Ovary (tissue), 7 donors: ENCODE measurements at regions not wholly inside any gene's neighbourhood (a gene's known extent, or its start where the extent isn't known, plus 50 kb on each side); places are given as distances from the start of the nearest gene placed in this dataset.

Experiments
- DNase-seq, 5 donors: peaks; one replicate each; pipeline ENCODE4 v3.0.0-alpha.2; 2019 to 2020
- H3K27ac ChIP-seq, 2 donors: fragments of 200-600 bp; one replicate each; pipeline versions ENCODE4 v1.5.1 to v1.8.0; 2019 to 2022
- H3K27me3 ChIP-seq: fragments of 200-600 bp; one replicate; pipeline ENCODE4 v1.8.0; 2022
- H3K36me3 ChIP-seq: fragments of 200-600 bp; sonication (generic); one replicate; pipeline ENCODE4 v1.5.1; 2019
- H3K4me1 ChIP-seq: one replicate; pipeline ENCODE4 v1.8.1; 2013; ENCODE audit warnings: mild to moderate bottlenecking, moderate library complexity; ENCODE audit not compliant: insufficient read depth
- H3K4me3 ChIP-seq: fragments of 200-600 bp; sonication (generic); one replicate; pipeline ENCODE4 v1.5.1; 2017
- H3K9me3 ChIP-seq, 2 donors: fragments of 200-600 bp in 1 of 2; sonication (generic) in 1 of 2; one replicate each; pipeline versions ENCODE4 v1.5.1 to v1.8.1; 2013 to 2019; ENCODE audit warnings: mild to moderate bottlenecking in 1 of 2, moderate library complexity in 1 of 2
- EP300 ChIP-seq: sonication (generic); formaldehyde crosslinking; IDR thresholded peaks from one replicate; pipeline ENCODE4 v1.6.1; 2017; ENCODE audit warnings: antibody characterized with exemption
- POLR2A ChIP-seq: fragments of 450-650 bp; IDR thresholded peaks from one replicate; pipeline ENCODE4 v1.6.1; 2017; ENCODE audit warnings: antibody characterized with exemption, mild to moderate bottlenecking, moderate library complexity
- WGBS, 3 donors: extraction: QIAGEN DNeasy Blood & Tissue Kit in 1 of 3; methylation state at CpG; one replicate each; pipeline versions ENCODE4 v1.1.5 to v1.1.7; 2013 to 2017; 5-methylcytosine and 5-hydroxymethylcytosine counted together
- intact Hi-C, 4 donors: fragments of 100-400 bp; cut with DNase I; formaldehyde crosslinking; loops; one replicate each; pipeline versions ENCODE4 v1.11.0 to v1.15.1; 2022 to 2023
- TF ChIP-seq, protein P1 (sequence below), 3 donors: fragments of 450-650 bp in 2 of 3; fragments of 200-600 bp in 1 of 3; IDR thresholded peaks; one replicate each; pipeline versions ENCODE4 v1.5.1 to v1.8.0; 2016 to 2022; ENCODE audit warnings: antibody characterized with exemption in 3 of 3, mild to moderate bottlenecking in 1 of 3
- donor health status: DM: no; HTN: no; CAD: no; lungs with moderate emphysema.
- donor health status: DM: no; HTN: no; CAD: no.
- donor health status: Bipolar disorder and iron deficiency.
- donor health status: DM: no; HTN: no; CAD: no.
- donor health status: DM: yes; HTN: yes; CAD: no.

DNA sequence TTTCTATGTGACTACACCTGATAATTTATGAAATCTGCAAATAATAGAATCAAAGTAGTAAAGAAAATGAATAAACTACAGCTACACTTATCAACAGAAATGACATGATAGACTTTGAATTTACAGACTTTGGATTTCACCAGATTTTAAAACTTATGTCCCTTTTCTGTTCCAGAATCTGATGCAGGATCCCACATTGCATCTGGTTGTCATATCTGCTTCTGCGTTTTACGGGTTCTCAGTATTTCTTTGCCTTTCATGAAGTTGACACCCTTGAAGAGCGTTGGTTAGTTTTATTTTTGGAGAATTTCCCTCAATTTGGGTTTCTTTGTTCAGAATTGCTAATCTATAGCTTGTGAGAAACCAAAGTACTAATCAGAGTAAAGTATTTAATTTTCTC lies 174.9 kb upstream of the ADCY2 start:
- H3K27me3 ChIP-seq = no peaks in the 10 kb centered on the region
- intact Hi-C loops = no loop called here

DNA sequence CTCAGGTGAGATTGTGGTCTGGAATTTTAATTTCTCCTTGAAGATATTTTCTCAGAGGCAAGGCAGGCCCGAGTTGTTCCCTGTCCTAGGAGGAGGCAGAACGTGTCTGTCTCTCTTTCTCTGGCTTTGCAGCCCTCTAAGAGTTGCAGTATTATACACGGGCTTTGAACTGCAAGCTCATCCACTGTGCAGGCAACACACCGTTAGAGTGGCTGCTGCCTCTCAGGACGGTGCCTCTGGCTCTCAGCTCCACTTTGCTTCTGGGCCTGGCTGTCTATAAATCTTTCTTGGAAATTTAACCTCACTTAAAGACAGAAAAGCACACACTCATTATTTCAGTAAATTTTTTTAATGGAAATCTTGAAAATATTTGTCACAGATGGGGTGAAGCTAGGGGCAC lies 170.1 kb upstream of the ADCY2 start:
- Histone ChIP-seq H3K9me3 (peaks cover 0 to 5% of the 10 kb centered on the region in 2 donors), H3K4me1 (no peaks in the 10 kb centered on the region), H3K27me3 (no peaks in the 10 kb centered on the region), H3K36me3 (no peaks in the 10 kb centered on the region), H3K27ac (no peak overlapping the region), H3K4me3 (no peak overlapping the region)
- 51 to 56% (median 54%) methylated on average over 5 of the region's 5 CpGs for WGBS, 3 donors
- TF ChIP-seq, protein P1, sequence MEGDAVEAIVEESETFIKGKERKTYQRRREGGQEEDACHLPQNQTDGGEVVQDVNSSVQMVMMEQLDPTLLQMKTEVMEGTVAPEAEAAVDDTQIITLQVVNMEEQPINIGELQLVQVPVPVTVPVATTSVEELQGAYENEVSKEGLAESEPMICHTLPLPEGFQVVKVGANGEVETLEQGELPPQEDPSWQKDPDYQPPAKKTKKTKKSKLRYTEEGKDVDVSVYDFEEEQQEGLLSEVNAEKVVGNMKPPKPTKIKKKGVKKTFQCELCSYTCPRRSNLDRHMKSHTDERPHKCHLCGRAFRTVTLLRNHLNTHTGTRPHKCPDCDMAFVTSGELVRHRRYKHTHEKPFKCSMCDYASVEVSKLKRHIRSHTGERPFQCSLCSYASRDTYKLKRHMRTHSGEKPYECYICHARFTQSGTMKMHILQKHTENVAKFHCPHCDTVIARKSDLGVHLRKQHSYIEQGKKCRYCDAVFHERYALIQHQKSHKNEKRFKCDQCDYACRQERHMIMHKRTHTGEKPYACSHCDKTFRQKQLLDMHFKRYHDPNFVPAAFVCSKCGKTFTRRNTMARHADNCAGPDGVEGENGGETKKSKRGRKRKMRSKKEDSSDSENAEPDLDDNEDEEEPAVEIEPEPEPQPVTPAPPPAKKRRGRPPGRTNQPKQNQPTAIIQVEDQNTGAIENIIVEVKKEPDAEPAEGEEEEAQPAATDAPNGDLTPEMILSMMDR (IDR thresholded peaks at IDR 0.05) = no peak
- TF ChIP-seq EP300 (no peak), POLR2A (no peak)
- DNase-seq = no peak
- intact Hi-C loops = no loop called here

More for the DNA sequence above, 174.9 kb upstream of the ADCY2 start:
- Histone ChIP-seq H3K4me1 (no peaks in the 10 kb centered on the region), H3K36me3 (no peaks in the 10 kb centered on the region), H3K9me3 (no peaks in the 10 kb centered on the region), H3K27ac (no peak overlapping the region), H3K4me3 (no peak overlapping the region)
- DNase-seq = no peak
- WGBS, 3 donors = 85 to 91% (median 89%) methylated on average over 3 of the region's 3 CpGs
- TF ChIP-seq POLR2A = no peak
- TF ChIP-seq, protein P1 (IDR thresholded peaks at IDR 0.05) = no peak
- no peak for TF ChIP-seq EP300

DNA sequence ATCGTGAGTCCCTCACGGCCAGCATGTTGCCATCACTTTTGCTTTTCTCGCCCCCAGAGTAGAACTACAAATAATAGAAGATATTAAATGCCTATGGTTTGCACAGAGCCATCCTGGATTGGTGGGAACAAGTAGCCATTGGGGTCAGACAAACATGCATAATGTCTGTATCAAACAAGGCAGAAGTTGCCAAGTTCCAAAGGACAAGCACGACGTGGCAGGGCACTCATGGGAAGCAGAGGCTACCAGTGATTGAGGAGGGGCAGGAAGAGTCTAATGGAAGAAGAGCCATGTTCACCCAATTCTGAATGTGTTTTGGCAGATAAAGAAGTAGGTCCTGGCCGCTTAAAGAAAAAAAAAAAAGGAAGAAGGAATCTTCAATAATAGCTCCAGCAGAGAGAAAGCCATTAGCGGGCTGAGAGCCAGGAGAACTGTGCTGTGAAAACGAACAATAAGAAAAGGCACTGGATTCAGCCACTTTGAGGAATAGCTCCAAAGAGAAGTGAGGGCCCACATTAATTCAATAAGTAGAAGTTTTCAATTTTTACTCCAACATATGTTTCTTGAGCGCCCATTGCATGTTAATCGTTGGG lies 153.7 kb upstream of the ADCY2 start:
- WGBS, 3 donors = 54 to 61% (median 60%) methylated on average over 10 of the region's 10 CpGs
- Histone ChIP-seq H3K9me3 (no peaks in the 10 kb centered on the region), H3K4me1 (no peaks in the 10 kb centered on the region), H3K36me3 (no peaks in the 10 kb centered on the region), H3K4me3 (no peak overlapping the region), H3K27ac (no peak overlapping the region), H3K27me3 (no peaks in the 10 kb centered on the region)
- intact Hi-C loops = no loop called here
- no peak for DNase-seq
- TF ChIP-seq EP300 (no peak), POLR2A (no peak)
- TF ChIP-seq, protein P1 (IDR thresholded peaks at IDR 0.05) = no peak

DNA sequence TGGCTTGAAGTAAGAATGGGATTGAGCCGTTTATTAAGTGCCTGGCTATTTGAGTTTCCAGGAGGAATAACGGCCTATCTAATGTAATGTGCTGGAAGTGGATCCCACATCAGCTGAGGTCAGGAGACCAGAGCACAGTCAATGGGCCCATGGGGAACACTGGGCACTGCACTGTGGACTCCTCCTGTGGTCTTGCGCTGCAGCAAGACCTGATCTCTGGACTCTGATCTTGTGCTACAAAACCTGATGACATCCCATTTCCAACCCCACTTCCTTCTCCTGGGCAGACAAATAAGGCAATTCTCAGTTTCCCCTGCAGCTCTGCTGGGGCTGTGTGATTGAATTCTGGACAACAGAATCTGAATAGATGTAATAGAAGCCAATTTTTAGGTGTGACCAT lies 151.7 kb upstream of the ADCY2 start:
- H3K4me1 ChIP-seq = no peaks in the 10 kb centered on the region
- H3K27me3 ChIP-seq = no peaks in the 10 kb centered on the region
- no peak for DNase-seq
- TF ChIP-seq POLR2A (no peak), EP300 (no peak)
- TF ChIP-seq, protein P1 (IDR thresholded peaks at IDR 0.05) = no peak
- H3K4me3 ChIP-seq = no peak overlapping the region
- no peaks in the 10 kb centered on the region for H3K36me3 ChIP-seq
- no peak overlapping the region for H3K27ac ChIP-seq
- intact Hi-C loops = no loop called here
- 46 to 69% (median 57%) methylated on average over 3 of the region's 3 CpGs for WGBS, 3 donors
- H3K9me3 ChIP-seq = no peaks in the 10 kb centered on the region
